ENCODE measurements at regions not wholly inside any gene's neighbourhood (a gene's known extent, or its start where the extent isn't known, plus 50 kb on each side); places are given as distances from the start of the nearest gene placed in this dataset.

DNA sequence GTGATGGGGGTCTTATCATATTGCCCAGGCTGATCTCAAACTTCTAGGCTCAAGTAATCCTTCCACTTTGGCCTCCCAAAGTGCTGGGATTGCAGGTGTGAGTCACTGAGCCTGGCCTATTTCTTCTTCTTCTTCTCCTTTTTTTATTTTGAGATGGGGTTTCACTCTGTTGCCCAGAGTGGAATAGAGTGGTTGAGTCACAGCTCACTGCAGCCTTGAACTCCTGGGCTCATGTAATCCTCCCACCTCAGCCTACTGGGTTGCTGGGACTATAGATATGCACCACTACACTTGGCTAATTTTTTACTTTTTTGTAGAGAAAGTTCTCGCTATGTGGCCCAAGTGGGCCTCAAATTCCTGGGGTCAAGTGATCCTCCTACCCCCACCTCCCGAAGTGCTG, 124.3 kb downstream of the SKIDA1 start:
- Histone ChIP-seq H3K27ac (ENCODE audit: low read depth, low read length) (no peak overlapping the region), H3K18ac (ENCODE audit: extremely low read depth, low read length) (no peak overlapping the region; the same call in 1 of the 2 replicates), H2AK5ac (ENCODE audit: low read depth, low read length) (no peak overlapping the region), H2BK15ac (ENCODE audit: low read length) (no peak overlapping the region), H3K14ac (ENCODE audit: insufficient read length) (no peak overlapping the region), H3K4me2 (ENCODE audit: insufficient read depth in 1 of 2, low read depth in 2 of 2, low read length in 2 of 2) (no peak overlapping the region), H3K23me2 (ENCODE audit: low read depth, low read length) (no peaks in the 10 kb centered on the region), H4K8ac (ENCODE audit: extremely low read depth, insufficient read depth, low read length) (no peak overlapping the region), H2BK5ac (ENCODE audit: low read depth, low read length) (no peak overlapping the region), H2BK12ac (ENCODE audit: low read depth, low read length) (no peak overlapping the region), H3K79me1 (ENCODE audit: low read depth, low read length) (no peaks in the 10 kb centered on the region), H3K9me3 (ENCODE audit: insufficient read depth in 2 of 2, low read depth in 1 of 2, low read length in 1 of 2) (peaks cover 3 to 5% of the 10 kb centered on the region in 2 experiments; a peak in 1 of 4 replicates), H3K4ac (replicated peaks; ENCODE audit: insufficient read length, low read depth, low read length) (no peak overlapping the region), H3K4me3 (ENCODE audit: extremely low read depth in 1 of 4, insufficient read depth in 2 of 4, low read depth in 3 of 4, low read length in 4 of 4) (no peak overlapping the region), H4K20me1 (replicated peaks in 1 of 2; ENCODE audit: control insufficient read depth in 1 of 2, insufficient read depth in 2 of 2, low read length in 2 of 2) (no peaks in the 10 kb centered on the region), H4K91ac (replicated peaks; ENCODE audit: insufficient read length, low read length) (no peak overlapping the region), H2AFZ (ENCODE audit: low read length) (no peak overlapping the region), H3K27me3 (replicated peaks in 1 of 4; ENCODE audit: control insufficient read depth in 3 of 4, extremely low read depth in 1 of 4, insufficient read depth in 3 of 4, low read length in 3 of 4) (no peaks in the 10 kb centered on the region), H3K4me1 (replicated peaks in 1 of 4; ENCODE audit: control insufficient read depth in 3 of 4, insufficient read depth in 4 of 4, low read length in 3 of 4) (peaks cover 0 to 12% (median 8%) of the 10 kb centered on the region in 4 experiments; a peak in 6 of 7 replicates), H3K79me2 (ENCODE audit: control insufficient read depth in 1 of 2, insufficient read depth in 2 of 2, low read length in 2 of 2) (no peaks in the 10 kb centered on the region), H2BK120ac (replicated peaks; ENCODE audit: low read depth, low read length) (no peak overlapping the region), H2BK20ac (ENCODE audit: low read length) (no peak overlapping the region), H3K56ac (replicated peaks; ENCODE audit: insufficient read length, low read depth, low read length) (no peak overlapping the region), H4K5ac (ENCODE audit: insufficient read length, low read depth, low read length) (no peak overlapping the region), H3K9ac (replicated peaks in 1 of 4; ENCODE audit: extremely low read depth in 1 of 4, low read depth in 3 of 4, low read length in 3 of 4) (no peak overlapping the region), H3K23ac (ENCODE audit: insufficient read length) (no peak overlapping the region), H3K36me3 (ENCODE audit: control insufficient read depth in 2 of 4, insufficient read depth in 4 of 4, low read length in 3 of 4) (no peaks in the 10 kb centered on the region)
- ChIA-PET POLR2A (ENCODE audit: partially characterized antibody) (no interaction called here), CTCF (ENCODE audit: partially characterized antibody) (interaction anchor here (1.7 kb wide), 1 partner anchor 10 kb away, joined by 8 read pairs; no protein-coding TSS in a partner anchor)
- DNase-seq (ENCODE audit: low read depth in 1 of 2, low spot score in 2 of 2), result no peak
- TF ChIP-seq, protein P1, sequence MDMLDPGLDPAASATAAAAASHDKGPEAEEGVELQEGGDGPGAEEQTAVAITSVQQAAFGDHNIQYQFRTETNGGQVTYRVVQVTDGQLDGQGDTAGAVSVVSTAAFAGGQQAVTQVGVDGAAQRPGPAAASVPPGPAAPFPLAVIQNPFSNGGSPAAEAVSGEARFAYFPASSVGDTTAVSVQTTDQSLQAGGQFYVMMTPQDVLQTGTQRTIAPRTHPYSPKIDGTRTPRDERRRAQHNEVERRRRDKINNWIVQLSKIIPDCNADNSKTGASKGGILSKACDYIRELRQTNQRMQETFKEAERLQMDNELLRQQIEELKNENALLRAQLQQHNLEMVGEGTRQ (IDR thresholded peaks at IDR 0.05; ENCODE audit: low read length), result no peak
- TF ChIP-seq CEBPB (IDR thresholded peaks at IDR 0.05; ENCODE audit: low read depth, low read length) (no peak), HDAC6 (IDR thresholded peaks at IDR 0.05; ENCODE audit: low read depth, low read length) (no peak), BRCA1 (IDR thresholded peaks at IDR 0.05; ENCODE audit: low read depth, low read length) (no peak), CBX5 (IDR thresholded peaks at IDR 0.05; ENCODE audit: low read depth, low read length) (no peak), EZH2 (IDR thresholded peaks at IDR 0.05; ENCODE audit: low read depth, low read length, severe bottlenecking) (no peak), ZNF274 (IDR thresholded peaks at IDR 0.05; ENCODE audit: borderline replicate concordance, extremely low read depth, low read length) (no peak), PHF8 (conservative IDR thresholded peaks at IDR 0.05; ENCODE audit: low read depth, low read length) (no peak), RNF2 (IDR thresholded peaks at IDR 0.05; ENCODE audit: borderline replicate concordance, low read depth, low read length, missing control alignments, poor library complexity, severe bottlenecking) (no peak), MAFK (IDR thresholded peaks at IDR 0.05; ENCODE audit: low read depth, low read length) (no peak)
- 85% methylated on average over 2 of the region's 2 CpGs; no CpG with 5 or more reads in 1 of the 2 experiments for WGBS, 2 experiments (ENCODE audit: extremely low coverage in 1 of 2, insufficient coverage in 1 of 2, insufficient read length in 1 of 2, insufficient replicate concordance in 2 of 2, low coverage in 1 of 2, low lambda C conversion rate in 2 of 2, missing lambda C conversion rate in 1 of 2)
- FAIRE-seq, result no peak
